ENCODE measurements at regions not wholly inside any gene's neighbourhood (a gene's known extent, or its start where the extent isn't known, plus 50 kb on each side); places are given as distances from the start of the nearest gene placed in this dataset.

- no peak for DNase-seq
Observed at GRCh38 chr10:61138708-61139591, 195.0 kb upstream of the RHOBTB1 start.

GRCh38 chr10:61136139-61136538 is 192.2 kb upstream of the RHOBTB1 start:
- no peak for DNase-seq

GRCh38 chr10:61135276-61135721 is 191.3 kb upstream of the RHOBTB1 start:
- DNase-seq, result no peak

GRCh38 chr10:61130366-61130765 is 186.4 kb upstream of the RHOBTB1 start:
- no peak for DNase-seq

- no peak for DNase-seq
Observed at GRCh38 chr10:61128196-61128595, 184.2 kb upstream of the RHOBTB1 start.

GRCh38 chr10:61125560-61126170 is 181.7 kb upstream of the RHOBTB1 start:
- no peak for DNase-seq

- no peak for DNase-seq
Observed at GRCh38 chr10:61124756-61125530, 181.0 kb upstream of the RHOBTB1 start.

GRCh38 chr10:61120805-61121204 is 176.8 kb upstream of the RHOBTB1 start:
- DNase-seq, result no peak

GRCh38 chr10:61119573-61119972 is 175.6 kb upstream of the RHOBTB1 start:
- DNase-seq, result no peak

GRCh38 chr10:61115897-61116296 is 171.9 kb upstream of the RHOBTB1 start:
- no peak for DNase-seq

- DNase-seq, result no peak
Observed at GRCh38 chr10:61112771-61113170, 168.8 kb upstream of the RHOBTB1 start.

GRCh38 chr10:61110936-61111335 is 167.0 kb upstream of the RHOBTB1 start:
- DNase-seq, result no peak

- no peak for DNase-seq
Observed at GRCh38 chr10:61110188-61110844, 166.3 kb upstream of the RHOBTB1 start.

GRCh38 chr10:61108915-61109314 is 164.9 kb upstream of the RHOBTB1 start:
- DNase-seq, result no peak

- DNase-seq, result no peak
Observed at GRCh38 chr10:61100887-61101286, 156.9 kb upstream of the RHOBTB1 start.

- no peak for DNase-seq
Observed at GRCh38 chr10:61099756-61100155, 155.8 kb upstream of the RHOBTB1 start.

- DNase-seq, result no peak
Observed at GRCh38 chr10:61098966-61099365, 155.0 kb upstream of the RHOBTB1 start.

GRCh38 chr10:61097026-61097425 is 153.0 kb upstream of the RHOBTB1 start:
- no peak for DNase-seq

- DNase-seq, result no peak
Observed at GRCh38 chr10:61096056-61096455, 152.1 kb upstream of the RHOBTB1 start.

- DNase-seq, result no peak
Observed at GRCh38 chr10:61091531-61091930, 147.5 kb upstream of the RHOBTB1 start.

- no peak for DNase-seq
Observed at GRCh38 chr10:61089251-61089650, 145.3 kb upstream of the RHOBTB1 start.

- DNase-seq, result no peak
Observed at GRCh38 chr10:61084493-61084892, 140.5 kb upstream of the RHOBTB1 start.

- no peak for DNase-seq
Observed at GRCh38 chr10:61081301-61081700, 137.3 kb upstream of the RHOBTB1 start.

Measured in NCI-H2227 treated with DMSO at 0.1 percent for 48 hours (cell line).